ENCODE measurements at regions not wholly inside any gene's neighbourhood (a gene's known extent, or its start where the extent isn't known, plus 50 kb on each side); places are given as distances from the start of the nearest gene placed in this dataset.

DNA sequence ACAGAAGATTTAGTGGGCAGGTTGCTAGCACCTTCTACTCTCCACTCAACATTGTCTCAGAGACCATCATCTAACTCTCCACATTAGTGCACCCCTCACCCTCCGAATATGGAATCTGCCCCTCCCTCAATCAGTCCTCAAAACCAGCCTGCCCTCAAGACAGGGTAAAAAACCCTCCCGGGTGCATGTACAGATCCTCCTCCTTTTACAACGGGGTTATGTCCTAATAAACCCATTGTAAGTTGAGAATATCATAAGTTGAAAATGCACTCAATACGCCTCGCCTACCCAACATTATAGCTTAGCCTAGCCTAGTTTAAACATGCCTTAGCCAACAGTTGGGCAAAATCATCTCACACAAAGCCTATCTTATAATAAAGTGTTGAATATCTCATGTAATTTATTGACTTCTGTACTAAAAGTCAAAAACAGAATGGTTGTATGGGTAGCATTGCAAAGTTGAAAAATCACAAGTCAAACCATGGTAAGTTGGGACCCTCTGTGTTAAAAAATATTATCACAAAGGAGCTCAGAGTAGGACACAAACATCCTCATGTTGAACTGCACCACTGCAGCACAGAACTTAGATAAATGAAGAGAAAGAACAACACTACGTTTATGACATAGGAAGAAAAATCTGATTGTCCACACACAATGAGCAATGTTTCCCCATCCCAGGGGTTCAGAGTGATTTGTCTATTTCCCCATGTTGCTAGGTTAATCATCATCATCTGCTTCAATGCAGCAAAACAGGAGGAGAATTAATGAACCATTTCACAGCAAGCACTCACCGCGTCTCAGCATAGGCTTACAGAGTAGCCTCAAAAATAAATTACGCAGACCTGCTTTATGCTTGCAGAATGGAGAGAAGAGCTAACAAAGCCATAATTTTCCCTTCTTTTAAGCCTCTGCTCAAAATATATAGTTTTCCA, 184.1 kb upstream of the ARL4C start:
- H3K9me3 ChIP-seq, result no peaks in the 10 kb centered on the region
- H3K27me3 ChIP-seq, result no peaks in the 10 kb centered on the region
- ATAC-seq, result no peak
- intact Hi-C loops (cut with DNase I), result no loop called here
- peak in 1 of 4 donors; percentile 34 for DNase-seq
- H3K4me1 ChIP-seq, result no peaks in the 10 kb centered on the region
- H3K4me3 ChIP-seq, result no peak overlapping the region
- TF ChIP-seq, protein P1, sequence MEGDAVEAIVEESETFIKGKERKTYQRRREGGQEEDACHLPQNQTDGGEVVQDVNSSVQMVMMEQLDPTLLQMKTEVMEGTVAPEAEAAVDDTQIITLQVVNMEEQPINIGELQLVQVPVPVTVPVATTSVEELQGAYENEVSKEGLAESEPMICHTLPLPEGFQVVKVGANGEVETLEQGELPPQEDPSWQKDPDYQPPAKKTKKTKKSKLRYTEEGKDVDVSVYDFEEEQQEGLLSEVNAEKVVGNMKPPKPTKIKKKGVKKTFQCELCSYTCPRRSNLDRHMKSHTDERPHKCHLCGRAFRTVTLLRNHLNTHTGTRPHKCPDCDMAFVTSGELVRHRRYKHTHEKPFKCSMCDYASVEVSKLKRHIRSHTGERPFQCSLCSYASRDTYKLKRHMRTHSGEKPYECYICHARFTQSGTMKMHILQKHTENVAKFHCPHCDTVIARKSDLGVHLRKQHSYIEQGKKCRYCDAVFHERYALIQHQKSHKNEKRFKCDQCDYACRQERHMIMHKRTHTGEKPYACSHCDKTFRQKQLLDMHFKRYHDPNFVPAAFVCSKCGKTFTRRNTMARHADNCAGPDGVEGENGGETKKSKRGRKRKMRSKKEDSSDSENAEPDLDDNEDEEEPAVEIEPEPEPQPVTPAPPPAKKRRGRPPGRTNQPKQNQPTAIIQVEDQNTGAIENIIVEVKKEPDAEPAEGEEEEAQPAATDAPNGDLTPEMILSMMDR (IDR thresholded peaks at IDR 0.05), result no peak
- no peak overlapping the region for H3K27ac ChIP-seq
- H3K36me3 ChIP-seq, result no peaks in the 10 kb centered on the region

DNA sequence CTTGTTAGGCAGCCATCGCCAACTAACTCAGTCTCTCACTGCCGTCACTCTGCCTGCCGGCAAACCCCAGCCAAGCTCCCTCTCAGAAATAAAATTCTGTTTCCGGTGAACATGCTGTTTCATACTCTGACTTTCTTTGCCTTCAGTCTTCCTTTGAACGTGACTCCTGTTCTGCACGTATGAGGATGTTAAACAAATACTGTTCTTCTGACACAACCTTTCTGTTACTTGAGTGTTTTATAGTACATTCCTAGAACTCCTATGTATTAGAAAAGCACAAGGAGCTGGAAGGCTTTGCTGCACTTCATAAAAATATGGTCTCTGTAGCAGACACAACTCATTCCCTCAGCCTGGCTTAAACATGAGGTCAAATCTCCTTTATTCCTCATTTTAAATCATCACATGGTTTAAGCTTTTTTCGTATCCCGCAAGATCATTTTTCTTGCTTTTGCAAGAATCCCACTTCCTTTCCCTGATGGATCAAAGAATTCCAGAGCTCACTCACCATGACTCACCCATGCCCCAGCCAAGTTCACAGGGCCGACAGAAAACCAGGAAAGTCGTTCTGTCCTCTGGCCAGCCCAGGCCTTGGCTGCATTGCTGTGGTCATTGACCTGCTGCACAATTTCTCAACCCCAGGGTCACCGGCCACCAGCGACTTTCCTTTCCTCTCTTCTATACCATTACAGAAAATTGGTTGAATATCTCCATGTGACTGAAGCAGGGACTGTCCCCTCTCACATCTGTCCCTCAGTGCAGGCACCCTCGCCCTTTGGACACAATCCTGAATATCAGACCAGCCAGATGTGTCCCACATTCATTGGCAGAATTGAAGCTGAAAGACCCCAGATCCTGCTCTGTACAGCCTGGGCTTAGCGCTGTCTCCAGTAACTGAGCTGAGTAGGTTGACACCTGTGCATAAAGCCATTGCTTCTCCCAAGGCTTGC, 183.1 kb upstream of the ARL4C start:
- H3K4me1 ChIP-seq, result no peaks in the 10 kb centered on the region
- no peaks in the 10 kb centered on the region for H3K36me3 ChIP-seq
- no peak overlapping the region for H3K4me3 ChIP-seq
- H3K27me3 ChIP-seq, result no peaks in the 10 kb centered on the region
- intact Hi-C loops (cut with DNase I), result no loop called here
- H3K27ac ChIP-seq, result peak overlapping the region; percentile 33 to 61
- DNase-seq (peak in 3 of 4 donors; percentile 51 to 70 (median 68)), ATAC-seq (peak; percentile 82)
- TF ChIP-seq, protein P1 (IDR thresholded peaks at IDR 0.05), result no peak
- no peaks in the 10 kb centered on the region for H3K9me3 ChIP-seq

DNA sequence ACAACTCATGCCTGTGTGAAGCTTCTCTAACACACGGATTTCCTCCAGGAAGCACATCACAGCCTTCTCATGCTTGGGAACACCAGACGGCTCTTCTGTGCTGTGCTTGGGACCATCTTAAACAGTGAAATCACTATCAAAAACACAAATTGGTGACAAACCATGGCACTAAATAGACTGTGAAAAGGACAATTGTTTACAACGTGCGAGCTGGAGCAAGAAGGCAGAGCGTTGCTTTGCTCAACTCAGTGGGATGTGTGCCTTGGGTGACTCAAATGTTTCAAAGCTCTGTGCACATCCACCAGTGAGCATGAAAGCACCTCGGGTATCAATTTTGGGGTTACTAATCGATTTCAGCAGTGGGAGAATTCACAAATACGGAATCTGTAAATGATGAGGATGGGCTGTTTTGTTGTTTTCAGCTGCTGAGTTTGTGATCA, 182.4 kb upstream of the ARL4C start:
- Histone ChIP-seq H3K27ac (peak overlapping the region; percentile 33 to 61), H3K9me3 (no peaks in the 10 kb centered on the region), H3K36me3 (no peaks in the 10 kb centered on the region), H3K27me3 (no peaks in the 10 kb centered on the region), H3K4me1 (no peaks in the 10 kb centered on the region), H3K4me3 (no peak overlapping the region)
- intact Hi-C loops (cut with DNase I), result no loop called here
- ATAC-seq (peak; percentile 31), DNase-seq (no peak)
- TF ChIP-seq, protein P1 (IDR thresholded peaks at IDR 0.05), result no peak

DNA sequence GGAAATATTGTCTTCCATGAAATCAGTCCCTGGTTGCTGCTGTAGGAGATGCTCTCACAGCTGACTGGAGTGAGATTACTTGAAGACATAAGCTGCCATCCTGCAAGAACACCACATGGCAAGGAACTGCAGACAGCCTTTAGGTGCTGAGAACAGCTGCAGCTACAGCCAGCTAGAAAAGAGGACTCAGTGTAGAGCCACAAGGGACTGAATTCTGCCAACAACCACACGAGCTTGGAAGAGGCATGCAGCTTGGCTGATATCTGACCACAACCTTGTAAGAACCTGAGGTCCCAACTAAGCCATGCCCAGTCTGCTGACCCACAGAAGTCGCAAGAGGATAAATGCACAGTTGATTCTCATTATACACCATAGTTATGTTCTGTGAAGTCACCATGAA, 181.8 kb upstream of the ARL4C start:
- H3K4me1 ChIP-seq, result no peaks in the 10 kb centered on the region
- DNase-seq (no peak), ATAC-seq (peak; percentile 5)
- no peaks in the 10 kb centered on the region for H3K27me3 ChIP-seq
- H3K36me3 ChIP-seq, result no peaks in the 10 kb centered on the region
- H3K4me3 ChIP-seq, result no peak overlapping the region
- H3K27ac ChIP-seq, result peak overlapping the region in 1 of 2 donors; percentile 61
- H3K9me3 ChIP-seq, result no peaks in the 10 kb centered on the region
- TF ChIP-seq, protein P1 (IDR thresholded peaks at IDR 0.05), result no peak
- intact Hi-C loops (cut with DNase I), result no loop called here

All from left lung (tissue), 4 donors.